Caki2 (cell line): ENCODE measurements at regions not wholly inside any gene's neighbourhood (a gene's known extent, or its start where the extent isn't known, plus 50 kb on each side); places are given as distances from the start of the nearest gene placed in this dataset.

Experiments used
- DNase-seq: peaks from one replicate; pipeline ENCODE4 v3.0.0-alpha.2; 2015; ENCODE audit warnings: low read depth
- in situ Hi-C: cut with HindIII; loops from 2 replicates; pipeline ENCODE4 v1.10.0; 2016; ENCODE audit warnings: low sequenced_read_pairs, low pct_unique_long_range_greater_than_20kb, mixed read lengths

DNA sequence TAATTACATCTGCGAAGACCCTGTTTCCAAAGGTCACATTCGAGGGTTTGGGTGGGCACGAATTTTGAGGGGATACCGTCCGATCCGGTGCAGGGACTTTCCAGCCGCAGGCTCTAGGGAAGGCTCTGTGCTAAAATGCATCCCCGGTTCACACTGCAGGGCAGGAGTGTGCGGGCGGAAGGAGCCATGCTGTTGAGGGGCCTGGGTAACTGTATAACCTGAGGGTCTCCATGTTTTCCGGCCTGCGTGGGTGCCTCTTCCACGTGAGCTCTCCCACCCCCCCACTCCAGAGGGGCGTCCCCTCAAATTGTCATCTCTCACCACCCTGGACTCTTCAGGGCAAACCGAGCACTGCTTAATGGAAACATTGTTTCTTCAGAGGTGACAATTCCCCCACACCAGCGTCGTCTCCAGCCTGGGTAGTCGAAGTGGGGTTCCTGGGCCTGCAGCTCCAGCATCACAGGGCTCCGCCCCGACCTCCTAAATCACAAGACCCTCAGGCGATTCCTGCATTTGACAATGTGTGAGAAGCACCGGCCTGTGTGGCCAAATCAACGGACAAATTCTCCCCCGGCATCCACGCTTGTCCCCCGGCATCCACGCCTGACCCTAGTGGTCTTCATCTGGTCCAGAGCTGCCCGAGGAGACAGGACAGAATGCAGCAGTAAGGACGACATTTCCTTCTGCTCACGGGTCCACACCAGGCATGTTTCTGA, 51.2 kb downstream of the FOXL3 start:
- in situ Hi-C loops: no loop called here
- DNase-seq: no peak

DNA sequence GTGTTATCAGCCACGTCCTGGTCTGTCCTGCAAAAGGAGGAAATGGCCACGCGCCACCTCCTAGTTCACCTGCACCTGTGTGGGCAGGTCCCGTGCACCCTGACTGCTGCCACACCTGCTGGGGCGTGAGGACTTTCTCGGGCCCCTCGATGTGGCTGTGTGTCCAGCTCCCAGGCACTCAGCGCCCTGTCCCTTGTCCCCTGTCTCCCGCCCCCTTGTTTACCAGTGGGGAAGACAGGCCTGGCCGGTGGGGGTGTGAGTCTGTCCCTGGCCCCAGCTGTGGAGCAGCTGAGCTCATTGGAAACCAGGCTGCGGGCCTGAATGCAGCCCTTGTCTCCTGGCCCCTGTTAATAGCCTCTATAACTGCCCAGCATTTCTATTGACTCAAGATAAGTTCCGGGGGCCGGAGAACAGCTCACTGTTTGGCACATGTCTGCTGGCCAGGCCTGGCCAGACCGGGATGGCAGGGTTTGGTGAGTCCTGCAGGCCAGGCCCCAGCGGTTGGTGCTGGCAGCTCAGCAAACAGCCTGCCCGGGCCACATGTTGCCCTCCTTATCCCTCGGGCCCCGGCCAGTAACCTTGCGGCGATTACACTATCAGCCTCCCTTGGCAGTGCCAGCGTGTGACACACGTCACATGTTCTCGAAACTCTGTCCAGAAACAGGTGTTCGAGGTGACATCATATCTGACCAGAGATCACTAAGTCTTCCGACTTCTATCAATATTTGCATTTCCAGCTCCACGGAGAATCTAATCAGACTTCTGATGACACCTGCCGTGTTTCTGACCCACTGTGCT, 52.1 kb downstream of the FOXL3 start:
- DNase-seq: no peak
- in situ Hi-C loops: no loop called here

GRCh38 chr7:342681-343216, 52.8 kb downstream of the FOXL3 start:
- DNase-seq: no peak
- in situ Hi-C loops: no loop called here

- in situ Hi-C loops: no loop called here
- no peak for DNase-seq
Measured at GRCh38 chr7:343227-343822, 53.4 kb downstream of the FOXL3 start.

DNA sequence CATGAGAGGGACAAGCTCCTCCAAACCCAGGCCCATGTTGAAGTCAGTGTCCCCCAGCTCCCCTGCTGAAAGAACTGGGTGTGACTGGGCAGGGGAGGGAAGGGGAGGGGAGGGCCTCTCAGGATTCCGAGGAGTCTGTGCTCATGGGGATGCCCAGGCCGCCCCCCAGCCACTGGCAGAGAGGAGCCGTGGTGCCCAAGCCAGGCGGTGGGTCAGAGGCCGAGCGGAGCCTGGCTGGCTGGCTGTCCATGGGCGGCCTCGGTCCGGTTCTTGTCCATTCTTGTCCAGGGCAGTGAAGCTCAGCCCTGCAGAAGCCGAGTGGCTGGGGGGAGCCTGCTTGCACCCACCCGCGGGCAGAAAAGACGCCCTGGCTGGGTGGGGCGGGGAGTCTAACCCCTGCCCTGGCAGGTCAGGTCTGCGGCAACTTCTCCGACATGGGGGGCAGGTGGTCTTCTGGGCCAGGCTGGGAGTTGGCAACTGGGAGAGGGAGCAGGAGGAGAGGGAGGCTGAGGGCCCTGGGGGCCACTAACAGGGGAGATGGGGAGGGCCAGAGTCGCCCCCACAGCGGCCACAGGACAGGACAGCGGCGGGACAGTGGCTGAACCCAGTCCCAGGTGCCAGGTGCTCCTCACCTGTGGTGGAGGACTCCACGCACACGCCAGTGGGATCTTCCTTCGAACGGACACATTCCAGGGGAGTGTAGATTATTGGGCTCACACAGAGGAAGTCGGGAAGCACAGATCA, 54.1 kb downstream of the FOXL3 start:
- DNase-seq: no peak

DNA sequence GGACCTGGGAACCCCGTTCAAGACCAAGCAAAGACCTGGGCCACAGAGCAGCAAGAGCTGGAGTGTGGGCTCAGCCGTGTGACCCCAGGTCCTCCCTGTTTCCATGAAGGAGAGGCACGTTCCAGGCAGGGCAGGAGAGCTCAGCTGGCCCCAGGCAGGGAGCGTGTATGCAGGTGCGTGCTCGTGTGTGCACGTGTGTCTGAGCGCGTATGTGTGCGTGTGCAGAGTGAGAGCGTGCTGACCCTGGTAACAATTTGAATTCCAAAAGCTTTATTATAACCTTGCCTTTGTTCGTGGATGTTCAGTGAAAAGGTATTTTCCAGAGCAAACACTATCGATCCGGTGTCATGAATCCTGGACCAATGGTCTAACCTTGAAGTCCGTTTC, 54.6 kb downstream of the FOXL3 start:
- in situ Hi-C loops: no loop called here
- no peak for DNase-seq

More for the DNA sequence above, 54.1 kb downstream of the FOXL3 start:
- in situ Hi-C loops: no loop called here

- DNase-seq: no peak
- in situ Hi-C loops: no loop called here
Measured at GRCh38 chr7:346116-346898, 56.3 kb downstream of the FOXL3 start.

GRCh38 chr7:347001-347590, 57.1 kb downstream of the FOXL3 start:
- in situ Hi-C loops: no loop called here
- no peak for DNase-seq

GRCh38 chr7:347644-348479, 57.9 kb downstream of the FOXL3 start:
- in situ Hi-C loops: no loop called here
- no peak for DNase-seq

- no peak for DNase-seq
- in situ Hi-C loops: no loop called here
Measured at GRCh38 chr7:348480-348844, 58.5 kb downstream of the FOXL3 start.

DNA sequence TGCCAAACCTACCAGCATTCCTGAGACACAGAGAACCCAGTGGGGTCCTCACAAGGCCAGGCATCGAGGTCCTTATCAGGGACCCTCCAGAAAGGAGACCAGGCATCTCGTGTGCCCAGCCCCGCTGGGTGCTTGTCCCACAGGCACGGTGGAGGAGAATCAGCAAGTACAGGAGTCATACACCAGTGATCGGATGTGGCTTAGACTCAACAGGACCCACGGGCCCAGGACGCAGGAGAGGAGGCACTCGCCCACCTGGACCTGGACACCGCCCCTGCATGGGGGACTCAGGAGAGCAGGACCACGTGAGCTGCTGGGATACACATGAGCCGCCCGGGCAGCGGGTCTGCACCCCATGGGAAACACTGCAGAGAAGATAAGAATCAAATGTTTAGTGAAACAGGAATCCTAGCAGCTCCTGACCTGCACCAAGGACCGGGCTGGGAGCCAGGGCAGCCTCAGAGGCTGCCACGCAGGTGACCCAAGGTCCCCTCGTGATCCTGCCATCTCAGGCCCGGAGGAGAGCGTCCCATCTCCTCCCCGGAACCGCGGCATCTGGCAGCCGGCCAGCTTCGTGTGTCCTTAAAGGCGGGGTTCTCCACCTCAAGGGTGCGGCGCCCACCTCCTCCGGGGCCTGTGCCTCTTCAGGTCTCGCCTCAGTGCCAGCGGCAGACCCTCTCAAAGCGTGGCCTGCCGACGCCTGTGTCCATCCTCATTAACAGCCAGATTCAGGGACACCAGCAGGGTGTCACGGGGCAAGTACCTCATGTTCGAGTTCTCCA, 59.2 kb downstream of the FOXL3 start:
- no peak for DNase-seq
- in situ Hi-C loops: no loop called here

DNA sequence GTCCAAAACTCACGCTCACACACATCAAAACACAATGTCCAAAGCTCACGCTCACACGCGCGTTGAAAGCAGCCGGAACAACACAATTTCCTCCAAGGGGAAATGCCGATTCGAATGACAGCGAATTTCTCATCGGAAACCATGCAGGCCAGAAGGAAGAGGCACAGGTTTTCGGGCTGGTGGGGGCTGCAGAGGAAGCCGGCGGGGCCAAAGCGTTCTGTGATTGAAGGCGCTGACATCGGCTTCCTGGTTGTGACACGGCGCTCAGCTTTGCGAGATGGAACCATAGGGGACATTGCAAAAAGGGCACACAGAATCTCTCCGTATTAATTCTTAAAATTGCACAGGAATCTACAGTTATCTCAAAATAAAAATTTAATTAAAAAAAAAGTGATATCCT, 61.3 kb downstream of the FOXL3 start:
- in situ Hi-C loops: no loop called here
- no peak for DNase-seq

- in situ Hi-C loops: no loop called here
- DNase-seq: no peak
Measured at GRCh38 chr7:351681-352480, 61.9 kb downstream of the FOXL3 start.

DNA sequence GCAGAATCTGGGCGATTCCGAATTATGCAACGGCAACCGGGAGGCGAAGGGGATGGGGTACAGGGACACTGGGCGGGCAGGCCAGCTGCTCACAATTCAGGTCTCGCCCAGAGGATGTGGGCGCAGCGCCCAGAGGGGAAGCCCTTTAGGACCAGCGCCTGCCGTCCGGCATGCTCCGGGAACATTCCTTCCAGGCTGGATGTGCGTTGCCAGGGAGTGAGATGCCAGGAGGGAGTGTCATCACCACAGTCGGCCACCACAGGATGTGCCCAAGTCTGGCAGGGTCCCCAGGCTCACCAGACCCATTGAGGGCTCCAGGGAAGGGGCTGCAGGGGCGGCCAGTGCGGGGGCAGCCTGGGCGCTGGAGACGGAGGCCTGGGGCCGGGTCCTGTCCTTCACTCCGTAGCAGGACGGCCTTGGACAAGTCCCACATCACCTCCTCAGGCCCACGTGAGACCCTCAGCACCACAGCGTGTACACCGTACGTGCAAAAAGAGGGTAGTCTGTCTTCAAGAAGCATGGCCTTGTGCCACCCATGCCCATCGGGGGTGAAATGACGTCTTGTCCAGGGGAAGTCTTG, 63.9 kb downstream of the FOXL3 start:
- DNase-seq: no peak
- in situ Hi-C loops: no loop called here
